ENCODE measurements at regions not wholly inside any gene's neighbourhood (a gene's known extent, or its start where the extent isn't known, plus 50 kb on each side); places are given as distances from the start of the nearest gene placed in this dataset.

DNA sequence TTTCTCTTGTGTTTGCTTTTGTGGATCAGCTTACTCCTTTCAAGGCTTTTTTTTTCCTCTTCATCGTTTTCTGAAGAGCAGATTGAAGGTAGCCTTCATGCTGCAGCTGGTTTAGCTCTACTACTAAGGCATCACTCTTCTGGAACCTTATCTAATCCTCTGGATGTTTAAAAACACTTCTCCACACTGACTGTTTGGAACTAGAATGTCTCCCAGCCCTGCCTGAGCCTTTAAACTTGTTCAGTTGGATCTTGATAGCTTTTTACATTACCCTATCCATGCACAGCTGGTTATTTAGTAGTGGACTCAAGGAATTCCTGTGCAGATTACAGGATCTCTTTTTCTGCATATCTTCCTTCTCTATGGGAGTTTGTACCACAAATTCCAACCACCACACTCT lies 108.9 kb upstream of the ASCC3 start:
- POLR2A ChIA-PET = no interaction called here
- Histone ChIP-seq H3K79me2 (ENCODE audit: insufficient read depth, low read length) (no peaks in the 10 kb centered on the region), H3K36me3 (replicated peaks in 1 of 2; ENCODE audit: control insufficient read depth in 1 of 2, insufficient read depth in 2 of 2, low read length in 2 of 2) (no peaks in the 10 kb centered on the region), H2AFZ (ENCODE audit: low read length) (no peak overlapping the region), H3K4me3 (replicated peaks in 1 of 3; ENCODE audit: insufficient read depth in 1 of 3, low read depth in 2 of 3, low read length in 3 of 3) (no peak overlapping the region), H3K9me3 (ENCODE audit: low read length) (no peaks in the 10 kb centered on the region), H3K4me1 (ENCODE audit: insufficient read depth, low read length) (no peaks in the 10 kb centered on the region), H3K27ac (ENCODE audit: extremely low read length, insufficient read depth, low read length) (no peak overlapping the region), H3K9ac (ENCODE audit: insufficient read depth, low read depth, low read length) (no peak overlapping the region), H3K4me2 (ENCODE audit: low read depth, low read length) (no peak overlapping the region), H4K20me1 (ENCODE audit: insufficient read depth, low read length) (no peaks in the 10 kb centered on the region), H3K27me3 (ENCODE audit: control insufficient read depth in 1 of 2, insufficient read depth in 2 of 2, low read length in 2 of 2) (no peaks in the 10 kb centered on the region)
- TF ChIP-seq ZFY (CRISPR knock-in tag; IDR thresholded peaks at IDR 0.05) (no peak), XRCC5 (optimal IDR thresholded peaks at IDR 0.05; ENCODE audit: low read length) (no peak), SSRP1 (CRISPR knock-in tag; IDR thresholded peaks at IDR 0.05) (no peak), TEAD2 (CRISPR knock-in tag; IDR thresholded peaks at IDR 0.05) (no peak), ASH2L (IDR thresholded peaks at IDR 0.05; ENCODE audit: insufficient read length, low read depth, low read length) (no peak), ZBTB1 (CRISPR knock-in tag; IDR thresholded peaks at IDR 0.05; ENCODE audit: borderline replicate concordance) (no peak), ZMYM2 (CRISPR knock-in tag; IDR thresholded peaks at IDR 0.05) (no peak), NFE2L1 (CRISPR knock-in tag; IDR thresholded peaks at IDR 0.05; ENCODE audit: borderline replicate concordance) (no peak), CBX2 (IDR thresholded peaks at IDR 0.05; ENCODE audit: low read depth, low read length) (no peak), CBX2 (CRISPR knock-in tag; IDR thresholded peaks at IDR 0.05; ENCODE audit: low read depth) (no peak), BHLHE40 (IDR thresholded peaks at IDR 0.05; ENCODE audit: low read length) (no peak), ZNF878 (CRISPR knock-in tag; IDR thresholded peaks at IDR 0.05) (no peak), CEBPB (IDR thresholded peaks at IDR 0.05; ENCODE audit: borderline replicate concordance, low read depth, low read length) (no peak), ZNF430 (CRISPR knock-in tag; IDR thresholded peaks at IDR 0.05) (no peak)
- TF ChIP-seq, protein P1, sequence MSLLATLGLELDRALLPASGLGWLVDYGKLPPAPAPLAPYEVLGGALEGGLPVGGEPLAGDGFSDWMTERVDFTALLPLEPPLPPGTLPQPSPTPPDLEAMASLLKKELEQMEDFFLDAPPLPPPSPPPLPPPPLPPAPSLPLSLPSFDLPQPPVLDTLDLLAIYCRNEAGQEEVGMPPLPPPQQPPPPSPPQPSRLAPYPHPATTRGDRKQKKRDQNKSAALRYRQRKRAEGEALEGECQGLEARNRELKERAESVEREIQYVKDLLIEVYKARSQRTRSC (CRISPR knock-in tag; IDR thresholded peaks at IDR 0.05; ENCODE audit: low read depth) = no peak
- TF ChIP-seq, protein P2, sequence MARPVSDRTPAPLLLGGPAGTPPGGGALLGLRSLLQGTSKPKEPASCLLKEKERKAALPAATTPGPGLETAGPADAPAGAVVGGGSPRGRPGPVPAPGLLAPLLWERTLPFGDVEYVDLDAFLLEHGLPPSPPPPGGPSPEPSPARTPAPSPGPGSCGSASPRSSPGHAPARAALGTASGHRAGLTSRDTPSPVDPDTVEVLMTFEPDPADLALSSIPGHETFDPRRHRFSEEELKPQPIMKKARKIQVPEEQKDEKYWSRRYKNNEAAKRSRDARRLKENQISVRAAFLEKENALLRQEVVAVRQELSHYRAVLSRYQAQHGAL (CRISPR knock-in tag; IDR thresholded peaks at IDR 0.05; ENCODE audit: not compliant biosample characterization) = no peak
- TF ChIP-seq, protein P3, sequence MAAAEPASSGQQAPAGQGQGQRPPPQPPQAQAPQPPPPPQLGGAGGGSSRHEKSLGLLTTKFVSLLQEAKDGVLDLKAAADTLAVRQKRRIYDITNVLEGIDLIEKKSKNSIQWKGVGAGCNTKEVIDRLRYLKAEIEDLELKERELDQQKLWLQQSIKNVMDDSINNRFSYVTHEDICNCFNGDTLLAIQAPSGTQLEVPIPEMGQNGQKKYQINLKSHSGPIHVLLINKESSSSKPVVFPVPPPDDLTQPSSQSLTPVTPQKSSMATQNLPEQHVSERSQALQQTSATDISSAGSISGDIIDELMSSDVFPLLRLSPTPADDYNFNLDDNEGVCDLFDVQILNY (CRISPR knock-in tag; conservative IDR thresholded peaks at IDR 0.05) = no peak
- DNase-seq (ENCODE audit: low spot score) = no peak
- intact Hi-C loops (cut with micrococcal nuclease; ENCODE audit: unreplicated experiment) = no loop called here
- CTCF ChIA-PET (ENCODE audit: low intra/inter-chr PET ratio, low total read pairs) = no interaction called here
- no peak for FAIRE-seq
- in situ Hi-C loops (cut with HindIII; ENCODE audit: extremely low pct_ligation_motif_present, low pct_unique_long_range_greater_than_20kb) = no loop called here
- no TSS peak for BruUV-seq (replicated peaks)
- ATAC-seq = no peak
- WGBS (ENCODE audit: low lambda C conversion rate) = 0% methylated on average over 1 of the region's 1 CpG
